IPS-15b (cell line): ENCODE measurements at regions not wholly inside any gene's neighbourhood (a gene's known extent, or its start where the extent isn't known, plus 50 kb on each side); places are given as distances from the start of the nearest gene placed in this dataset.

Source experiments
- H3K27me3 ChIP-seq: one replicate; pipeline ENCODE4 v1.6.1; 2013; ENCODE audit warnings: low read length; ENCODE audit not compliant: control insufficient read depth, insufficient read depth
- H3K36me3 ChIP-seq: one replicate; pipeline ENCODE4 v1.6.1; 2013; ENCODE audit warnings: low read length; ENCODE audit not compliant: control insufficient read depth, insufficient read depth
- H3K4me1 ChIP-seq: one replicate; pipeline ENCODE4 v1.6.1; 2013; ENCODE audit warnings: mild to moderate bottlenecking, low read length; ENCODE audit not compliant: control insufficient read depth, insufficient read depth
- H3K4me3 ChIP-seq: one replicate; pipeline ENCODE4 v1.5.1; 2013; ENCODE audit warnings: low read depth, low read length
- H3K9ac ChIP-seq: one replicate; pipeline ENCODE4 v1.6.1; 2013; ENCODE audit warnings: low read depth, mild to moderate bottlenecking, low read length
- H3K9me3 ChIP-seq: one replicate; pipeline ENCODE4 v1.6.1; 2013; ENCODE audit warnings: mild to moderate bottlenecking, low read length; ENCODE audit not compliant: control insufficient read depth, insufficient read depth

DNA sequence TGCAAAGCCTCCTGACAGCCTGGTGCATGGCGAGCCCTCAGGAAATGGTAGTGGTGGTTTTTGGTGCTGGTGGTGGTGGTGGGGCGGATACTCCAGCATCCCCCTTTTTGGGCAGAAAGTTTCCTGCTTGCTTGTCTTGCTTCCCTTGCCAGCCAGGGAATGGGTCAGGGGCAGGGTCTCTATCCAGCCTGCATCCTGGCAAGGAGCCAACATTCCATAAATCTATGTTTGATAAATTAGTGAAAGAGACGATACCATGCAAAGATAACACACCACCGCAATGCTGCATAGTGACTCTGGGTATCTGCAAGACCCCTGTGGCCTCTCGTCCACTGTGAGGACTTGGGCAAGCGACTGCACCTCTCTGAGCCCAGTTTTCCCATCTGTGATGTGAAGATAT lies 246.2 kb downstream of the LRFN2 start:
- peaks cover 20% of the 10 kb centered on the region for H3K4me1 ChIP-seq
- no peaks in the 10 kb centered on the region for H3K27me3 ChIP-seq
- H3K9ac ChIP-seq, result no peak overlapping the region
- no peaks in the 10 kb centered on the region for H3K9me3 ChIP-seq
- H3K4me3 ChIP-seq, result no peak overlapping the region
- no peaks in the 10 kb centered on the region for H3K36me3 ChIP-seq

DNA sequence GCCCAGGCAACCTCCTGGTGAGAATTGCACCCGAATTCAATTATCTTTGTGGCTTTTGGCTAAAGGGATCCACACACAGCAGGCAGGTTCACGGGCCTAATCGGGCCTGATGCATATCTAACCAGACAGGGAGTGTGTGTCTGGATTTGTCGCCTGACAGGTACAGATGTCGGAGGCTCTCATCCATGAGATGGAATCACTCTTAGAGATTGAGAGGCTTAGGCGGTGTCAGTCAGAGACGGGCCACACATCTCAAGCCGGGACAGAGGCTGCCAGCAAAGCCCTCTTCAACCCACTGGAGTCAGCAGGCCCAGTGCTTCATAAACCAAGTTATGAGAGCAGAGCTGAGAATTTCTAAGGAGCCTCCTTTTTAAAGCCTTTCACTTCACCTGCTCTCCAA lies 247.0 kb downstream of the LRFN2 start:
- Histone ChIP-seq H3K4me1 (peaks cover 20% of the 10 kb centered on the region), H3K9me3 (no peaks in the 10 kb centered on the region), H3K9ac (no peak overlapping the region), H3K27me3 (no peaks in the 10 kb centered on the region), H3K4me3 (no peak overlapping the region), H3K36me3 (no peaks in the 10 kb centered on the region)

DNA sequence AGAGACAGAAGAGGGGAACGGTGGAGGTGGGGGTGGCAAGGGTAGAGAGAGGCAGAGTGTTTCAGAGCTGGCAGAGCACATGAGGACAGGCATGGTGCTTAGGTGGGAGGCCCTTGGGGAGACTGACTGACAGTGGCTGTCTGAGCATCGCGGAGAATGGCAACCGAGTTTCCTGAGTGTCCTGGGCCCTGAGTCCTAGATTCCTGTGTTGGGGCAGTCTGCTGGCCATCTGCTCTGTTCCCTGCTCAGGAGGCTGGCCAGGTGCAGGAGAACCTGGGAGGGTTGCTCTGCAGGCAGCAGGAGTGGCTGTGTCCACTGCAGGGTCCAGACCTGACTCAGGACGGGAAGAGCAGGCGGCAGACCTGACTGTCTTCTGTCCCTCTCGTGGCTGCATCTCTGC lies 248.9 kb downstream of the LRFN2 start:
- Histone ChIP-seq H3K9ac (no peak overlapping the region), H3K36me3 (no peaks in the 10 kb centered on the region), H3K9me3 (no peaks in the 10 kb centered on the region), H3K4me3 (no peak overlapping the region), H3K27me3 (no peaks in the 10 kb centered on the region), H3K4me1 (peaks cover 11% of the 10 kb centered on the region)

GRCh38 chr6:40336940-40337760 lies 250.0 kb downstream of the LRFN2 start:
- H3K27me3 ChIP-seq, result peaks cover 2% of the 10 kb centered on the region
- no peak overlapping the region for H3K9ac ChIP-seq
- H3K36me3 ChIP-seq, result no peaks in the 10 kb centered on the region
- H3K4me3 ChIP-seq, result no peak overlapping the region
- H3K4me1 ChIP-seq, result peaks cover 2% of the 10 kb centered on the region
- no peaks in the 10 kb centered on the region for H3K9me3 ChIP-seq

GRCh38 chr6:40336296-40336695 lies 250.9 kb downstream of the LRFN2 start:
- Histone ChIP-seq H3K9me3 (no peaks in the 10 kb centered on the region), H3K4me3 (no peak overlapping the region), H3K4me1 (peaks cover 2% of the 10 kb centered on the region), H3K9ac (no peak overlapping the region), H3K27me3 (peaks cover 2% of the 10 kb centered on the region), H3K36me3 (no peaks in the 10 kb centered on the region)

GRCh38 chr6:40334496-40335270 lies 252.5 kb downstream of the LRFN2 start:
- no peak overlapping the region for H3K9ac ChIP-seq

DNA sequence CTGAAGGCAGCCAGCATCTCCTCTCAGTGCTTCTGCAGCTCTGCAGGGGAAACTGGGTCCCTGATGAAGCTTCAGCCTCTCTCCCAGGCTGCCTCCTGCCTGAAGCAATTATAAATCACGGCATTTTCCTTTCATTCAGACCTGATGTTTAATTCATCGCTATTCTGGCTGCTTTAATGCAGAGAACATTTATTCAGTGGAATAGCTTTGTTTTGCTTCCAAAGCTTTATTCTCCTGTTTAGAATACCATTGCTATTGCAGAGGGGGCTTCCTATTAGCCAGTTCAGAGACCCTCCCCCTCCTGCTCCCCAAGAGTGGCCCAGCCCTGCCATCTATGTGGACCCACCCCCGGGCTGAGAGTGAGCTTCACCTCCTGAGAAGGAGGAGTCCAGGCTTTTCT lies 255.6 kb downstream of the LRFN2 start:
- Histone ChIP-seq H3K9me3 (no peaks in the 10 kb centered on the region), H3K4me3 (no peak overlapping the region), H3K27me3 (peaks cover 2% of the 10 kb centered on the region), H3K9ac (no peak overlapping the region), H3K4me1 (peaks cover 24% of the 10 kb centered on the region), H3K36me3 (no peaks in the 10 kb centered on the region)

More at GRCh38 chr6:40334496-40335270, 252.5 kb downstream of the LRFN2 start:
- Histone ChIP-seq H3K36me3 (no peaks in the 10 kb centered on the region), H3K9me3 (no peaks in the 10 kb centered on the region), H3K4me1 (peaks cover 15% of the 10 kb centered on the region), H3K4me3 (no peak overlapping the region), H3K27me3 (peaks cover 2% of the 10 kb centered on the region)

GRCh38 chr6:40330301-40330721 lies 256.9 kb downstream of the LRFN2 start:
- no peaks in the 10 kb centered on the region for H3K9me3 ChIP-seq
- H3K9ac ChIP-seq, result peak overlapping the region; percentile 38
- no peak overlapping the region for H3K4me3 ChIP-seq
- peaks cover 24% of the 10 kb centered on the region for H3K4me1 ChIP-seq
- H3K27me3 ChIP-seq, result peaks cover 2% of the 10 kb centered on the region
- no peaks in the 10 kb centered on the region for H3K36me3 ChIP-seq

- no peaks in the 10 kb centered on the region for H3K9me3 ChIP-seq
- H3K27me3 ChIP-seq, result peaks cover 2% of the 10 kb centered on the region
- peak overlapping the region; percentile 12 for H3K9ac ChIP-seq
- no peaks in the 10 kb centered on the region for H3K36me3 ChIP-seq
- peaks cover 26% of the 10 kb centered on the region for H3K4me1 ChIP-seq
- peak overlapping the region; percentile 7 for H3K4me3 ChIP-seq
Observed at GRCh38 chr6:40328986-40329545, 258.1 kb downstream of the LRFN2 start.

- no peaks in the 10 kb centered on the region for H3K36me3 ChIP-seq
- H3K4me3 ChIP-seq, result peak overlapping the region; percentile 23
- peak overlapping the region; percentile 12 for H3K9ac ChIP-seq
- peaks cover 26% of the 10 kb centered on the region for H3K4me1 ChIP-seq
- no peaks in the 10 kb centered on the region for H3K9me3 ChIP-seq
- H3K27me3 ChIP-seq, result peaks cover 2% of the 10 kb centered on the region
Observed at GRCh38 chr6:40328386-40328985, 258.7 kb downstream of the LRFN2 start.

DNA sequence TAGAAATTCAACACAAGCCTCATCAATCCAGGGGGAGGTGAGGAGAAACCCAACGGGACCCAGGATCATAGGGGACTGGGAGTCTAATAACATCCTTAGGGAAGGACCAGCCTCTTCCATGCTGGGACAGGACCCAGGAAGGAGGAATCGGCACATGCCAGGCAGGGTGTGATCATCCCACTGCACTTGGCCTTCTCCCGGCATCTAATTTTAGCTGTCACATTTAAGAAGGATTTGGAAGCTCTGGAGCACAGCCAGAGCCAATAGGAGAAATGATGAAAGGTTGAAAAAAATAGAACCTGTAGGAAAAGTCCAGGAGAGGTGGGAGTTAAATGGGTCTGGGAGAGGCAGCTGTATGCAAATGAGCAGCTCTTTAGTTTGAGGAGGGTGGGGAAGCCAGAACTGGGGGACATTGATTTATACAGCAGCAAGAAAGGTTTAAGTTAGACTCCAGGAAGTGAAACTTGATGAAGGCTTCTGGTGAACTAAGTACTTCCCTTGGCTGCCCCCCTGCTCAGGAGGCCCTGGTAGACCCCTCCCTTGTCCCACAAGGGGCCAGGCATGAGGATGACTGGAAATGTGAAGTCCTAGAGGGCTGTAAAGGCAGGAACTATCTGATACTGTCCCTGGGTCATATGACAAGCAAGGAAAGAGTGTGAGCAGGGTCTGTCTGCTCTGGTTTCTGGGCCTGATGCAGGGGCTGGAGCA lies 260.3 kb downstream of the LRFN2 start:
- Histone ChIP-seq H3K36me3 (no peaks in the 10 kb centered on the region), H3K27me3 (no peaks in the 10 kb centered on the region), H3K4me1 (peaks cover 30% of the 10 kb centered on the region), H3K9ac (no peak overlapping the region), H3K4me3 (no peak overlapping the region), H3K9me3 (no peaks in the 10 kb centered on the region)
